Endometrium (tissue), 2 donors: ENCODE measurements at regions not wholly inside any gene's neighbourhood (a gene's known extent, or its start where the extent isn't known, plus 50 kb on each side); places are given as distances from the start of the nearest gene placed in this dataset.
"Not testable (repeated sequence)": the region's sequence is repeated elsewhere in the genome, so short reads cannot be mapped to it uniquely, and the experiment has no call there.

ENCODE experiments used
- FAIRE-seq: peaks from 2 replicates; lab custom pipeline; 2012; peaks lifted over from hg19 to GRCh38; lab: Jason Lieb, UNC
- donor health status: control.
- donor health status: control.

GRCh38 chr10:123378302-123378701 lies 224.1 kb downstream of the BUB3 start:
- no peak for FAIRE-seq

GRCh38 chr10:123379156-123379555 lies 225.0 kb downstream of the BUB3 start:
- FAIRE-seq = no peak

- FAIRE-seq = no peak
Measured at GRCh38 chr10:123380491-123381085, 226.4 kb downstream of the BUB3 start.

- FAIRE-seq = no peak
Measured at GRCh38 chr10:123381224-123381623, 227.0 kb downstream of the BUB3 start.

- FAIRE-seq = no peak
Measured at GRCh38 chr10:123382491-123382890, 228.3 kb downstream of the BUB3 start.

GRCh38 chr10:123385508-123386080 lies 231.4 kb downstream of the BUB3 start:
- no peak for FAIRE-seq

GRCh38 chr10:123389520-123389919 lies 235.3 kb downstream of the BUB3 start:
- FAIRE-seq = no peak

GRCh38 chr10:123390332-123390731 lies 236.1 kb downstream of the BUB3 start:
- no peak for FAIRE-seq

- no peak for FAIRE-seq
Measured at GRCh38 chr10:123390874-123391273, 236.7 kb downstream of the BUB3 start.

- FAIRE-seq = no peak
Measured at GRCh38 chr10:123391275-123392028, 237.2 kb downstream of the BUB3 start.

GRCh38 chr10:123392182-123392963 lies 238.2 kb downstream of the BUB3 start:
- no peak for FAIRE-seq

- no peak for FAIRE-seq
Measured at GRCh38 chr10:123393170-123393569, 239.0 kb downstream of the BUB3 start.

GRCh38 chr10:123394382-123394781 lies 240.2 kb downstream of the BUB3 start:
- no peak for FAIRE-seq

GRCh38 chr10:123395234-123395633 lies 241.0 kb downstream of the BUB3 start:
- not testable (repeated sequence) for FAIRE-seq

GRCh38 chr10:123395906-123396305 lies 241.7 kb downstream of the BUB3 start:
- no peak for FAIRE-seq

- no peak for FAIRE-seq
Measured at GRCh38 chr10:123398180-123398591, 244.0 kb downstream of the BUB3 start.

- no peak for FAIRE-seq
Measured at GRCh38 chr10:123398756-123399155, 244.6 kb downstream of the BUB3 start.

- no peak for FAIRE-seq
Measured at GRCh38 chr10:123399276-123399839, 245.2 kb downstream of the BUB3 start.

- FAIRE-seq = no peak
Measured at GRCh38 chr10:123402021-123402420, 247.8 kb downstream of the BUB3 start.

GRCh38 chr10:123402656-123403055 lies 248.5 kb downstream of the BUB3 start:
- no peak for FAIRE-seq

GRCh38 chr10:123404357-123404756 lies 250.2 kb downstream of the BUB3 start:
- FAIRE-seq = no peak

GRCh38 chr10:123408660-123409059 lies 254.5 kb downstream of the BUB3 start:
- FAIRE-seq = no peak
